HCT116 (cell line): ENCODE measurements at regions not wholly inside any gene's neighbourhood (a gene's known extent, or its start where the extent isn't known, plus 50 kb on each side); places are given as distances from the start of the nearest gene placed in this dataset.

Source experiments
- CTCF ChIP-seq, 3 experiments: fragments of 200-600 bp in 1 of 3; sonication (generic) in 1 of 3; IDR thresholded peaks in 2 of 3; conservative IDR thresholded peaks in 1 of 3; 2 replicates each; pipeline ENCODE4 v1.5.1; 2012 to 2017; ENCODE audit warnings: low read depth in 2 of 3, low read length in 2 of 3, antibody characterized with exemption in 1 of 3, borderline replicate concordance in 1 of 3, control low read depth in 1 of 3, mild to moderate bottlenecking in 1 of 3, mixed read lengths in 1 of 3, mixed run types in 1 of 3, moderate library complexity in 1 of 3; ENCODE audit not compliant: insufficient read depth in 1 of 3
- ELF1 ChIP-seq: IDR thresholded peaks from 2 replicates; pipeline ENCODE4 v1.6.1; 2012; ENCODE audit warnings: low read depth, borderline replicate concordance
- EZH2phosphoT487 ChIP-seq: fragments of 200-600 bp; IDR thresholded peaks from 2 replicates; pipeline ENCODE4 v1.6.1; 2018; ENCODE audit warnings: antibody characterized with exemption, borderline replicate concordance
- POLR2A ChIP-seq: IDR thresholded peaks from 2 replicates; pipeline ENCODE4 v1.7.0; 2011; ENCODE audit warnings: borderline replicate concordance; ENCODE audit not compliant: insufficient read depth, insufficient read length; ENCODE audit errors: extremely low read depth
- RAD21 ChIP-seq: IDR thresholded peaks from 2 replicates; pipeline ENCODE4 v1.6.1; 2012; ENCODE audit warnings: low read depth, mild to moderate bottlenecking

GRCh38 chr11:24163841-24164240 lies 333.0 kb upstream of the LUZP2 start:
- TF ChIP-seq CTCF (IDR thresholded peaks at IDR 0.05 in 2 of 3, conservative IDR thresholded peaks at IDR 0.05 in 1 of 3; ENCODE audit: borderline replicate concordance in 1 of 3, insufficient read depth in 1 of 3, low read depth in 2 of 3, low read length in 2 of 3) = no peak
- TF ChIP-seq RAD21 = no peak
- no peak for TF ChIP-seq ELF1
- no peak for TF ChIP-seq POLR2A
- no peak for TF ChIP-seq EZH2phosphoT487
